ENCODE measurements at regions not wholly inside any gene's neighbourhood (a gene's known extent, or its start where the extent isn't known, plus 50 kb on each side); places are given as distances from the start of the nearest gene placed in this dataset.

- TF ChIP-seq CTCF (IDR thresholded peaks at IDR 0.05) = no peak
- ATAC-seq (ENCODE audit: poor library complexity) (no peak), DNase-seq (peak in 4 of 14 experiments; percentile 12 to 50 (median 40))
- Histone ChIP-seq H3K4me1 (ENCODE audit: insufficient read depth, low read length) (peaks cover 46% of the 10 kb centered on the region), H3K4me3 (ENCODE audit: low read length) (no peak overlapping the region), H3K27me3 (ENCODE audit: control insufficient read depth in 1 of 2, insufficient read depth in 2 of 2, low read length in 2 of 2) (no peaks in the 10 kb centered on the region), H3K36me3 (ENCODE audit: insufficient read depth, low read length) (no peaks in the 10 kb centered on the region), H3K27ac (ENCODE audit: low read depth in 1 of 2, low read length in 2 of 2) (no peak overlapping the region), H3K9me3 (ENCODE audit: control insufficient read depth in 1 of 2, insufficient read depth in 1 of 2, low read length in 2 of 2) (no peaks in the 10 kb centered on the region)
- Mint-ChIP-seq H3K27ac (no peak overlapping the region), H3K4me3 (peak overlapping the region; percentile 87), H3K36me3 (ENCODE audit: low read depth) (no peaks in the 10 kb centered on the region), H3K4me1 (ENCODE audit: low read depth) (peaks cover 35% of the 10 kb centered on the region), H3K9me3 (no peaks in the 10 kb centered on the region), H3K27me3 (no peaks in the 10 kb centered on the region)
- intact Hi-C loops (cut with DNase I, micrococcal nuclease) = no loop called here
- POLR2A ChIA-PET = interaction anchor here (0.7 to 5.5 kb wide), 4 partner anchors 30 to 369 kb away, joined by 3 to 138 read pairs (median 9); partner anchors contain the start of gene SSBP3
- CTCF ChIA-PET = interaction anchor here (1.3 to 2.4 kb wide), 9 partner anchors 9 to 632 kb away, joined by 3 to 19 read pairs (median 9); partner anchors contain the start of genes CYB5RL, MRPL37 and TTC22
These were observed 57.4 kb upstream of the ACOT11 start for GRCh38 chr1:54490361-54491248.

- ATAC-seq (ENCODE audit: poor library complexity) (peak; percentile 13), DNase-seq (peak in 2 of 14 experiments; percentile 16 to 27)
- intact Hi-C loops (cut with DNase I, micrococcal nuclease) = loop anchor here (1.0 to 5.0 kb wide), 10 partner anchors 127 to 602 kb away; partner anchors contain the start of genes CYB5RL (in 1 of the 2), MRPL37 (in 1 of the 2) and YIPF1 (in 1 of the 2)
- H3K4me3 Mint-ChIP-seq = peak overlapping the region; percentile 87
- H3K36me3 ChIP-seq (ENCODE audit: insufficient read depth, low read length) = no peaks in the 10 kb centered on the region
- peaks cover 42% of the 10 kb centered on the region for H3K4me1 Mint-ChIP-seq (ENCODE audit: low read depth)
- H3K9me3 Mint-ChIP-seq = no peaks in the 10 kb centered on the region
- no peaks in the 10 kb centered on the region for H3K9me3 ChIP-seq (ENCODE audit: control insufficient read depth in 1 of 2, insufficient read depth in 1 of 2, low read length in 2 of 2)
- no peaks in the 10 kb centered on the region for H3K36me3 Mint-ChIP-seq (ENCODE audit: low read depth)
- peak overlapping the region; percentile 80 for H3K4me3 ChIP-seq (ENCODE audit: low read length)
- TF ChIP-seq CTCF (IDR thresholded peaks at IDR 0.05) = peak; percentile 57
- H3K4me1 ChIP-seq (ENCODE audit: insufficient read depth, low read length) = peaks cover 52% of the 10 kb centered on the region
- no peaks in the 10 kb centered on the region for H3K27me3 Mint-ChIP-seq
- CTCF ChIA-PET = interaction anchor here (0.6 to 2.4 kb wide), 46 partner anchors 10 to 631 kb away, joined by 3 to 26 read pairs (median 4); partner anchors contain the start of genes CYB5RL, IFT25, LRRC42 and MRPL37
- POLR2A ChIA-PET = interaction anchor here (0.6 to 5.6 kb wide), 15 partner anchors 8 to 437 kb away, joined by 3 to 138 read pairs (median 3); partner anchors contain the start of genes CYB5RL, MRPL37, SSBP3 and TCEANC2
- H3K27ac Mint-ChIP-seq = peak overlapping the region; percentile 50
- H3K27ac ChIP-seq (ENCODE audit: low read depth in 1 of 2, low read length in 2 of 2) = no peak overlapping the region
- no peaks in the 10 kb centered on the region for H3K27me3 ChIP-seq (ENCODE audit: control insufficient read depth in 1 of 2, insufficient read depth in 2 of 2, low read length in 2 of 2)
These were observed 58.3 kb upstream of the ACOT11 start for GRCh38 chr1:54489627-54490250.
